GM18502 (cell line): ENCODE measurements at regions not wholly inside any gene's neighbourhood (a gene's known extent, or its start where the extent isn't known, plus 50 kb on each side); places are given as distances from the start of the nearest gene placed in this dataset.
"Not testable (repeated sequence)": the region's sequence is repeated elsewhere in the genome, so short reads cannot be mapped to it uniquely, and the experiment has no call there.

Experiments used
- ATAC-seq: cut with Tn5 transposase; IDR thresholded peaks from one replicate; pipeline ENCODE4 v1.9.1; 2021; ENCODE audit warnings: mild to moderate bottlenecking; ENCODE audit not compliant: unreplicated experiment, poor library complexity

DNA sequence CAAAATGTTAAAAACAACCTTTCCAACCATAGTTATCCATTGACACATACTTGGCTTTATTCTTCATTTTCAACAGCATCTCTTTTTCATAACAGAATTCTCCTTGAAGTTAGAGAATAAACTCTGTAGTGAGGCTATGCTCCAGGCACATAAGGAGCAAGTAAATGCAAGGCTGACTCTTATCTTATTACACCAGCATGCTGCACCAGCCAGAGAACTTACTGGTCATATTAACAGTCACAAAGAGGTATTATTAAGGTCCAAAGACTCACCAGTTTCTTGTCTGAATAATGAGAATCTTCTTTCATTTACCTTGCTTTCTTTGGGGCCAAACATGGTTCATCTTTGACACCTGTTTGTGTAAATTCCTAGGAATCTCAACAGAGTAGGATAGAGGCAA lies 71.3 kb upstream of the IVNS1ABP start:
- ATAC-seq = no peak

DNA sequence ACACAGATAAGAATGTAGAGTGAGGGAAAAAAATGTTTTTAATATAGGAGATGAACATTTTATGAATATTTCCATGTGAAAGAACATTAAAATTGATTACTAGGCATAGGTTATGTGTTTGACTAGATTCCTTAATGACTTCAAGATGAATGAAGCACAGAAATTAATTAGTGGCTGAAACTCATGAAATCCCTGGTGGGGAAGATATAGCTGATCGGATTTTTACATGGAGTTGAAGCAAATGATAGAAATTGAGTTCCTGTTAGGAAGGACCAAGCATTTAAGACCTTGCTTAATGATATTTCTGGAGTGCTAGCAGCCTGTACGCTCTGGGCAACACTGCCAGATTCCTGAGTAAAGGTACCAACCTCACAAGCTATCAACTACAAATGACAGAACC lies 68.9 kb upstream of the IVNS1ABP start:
- no peak for ATAC-seq

DNA sequence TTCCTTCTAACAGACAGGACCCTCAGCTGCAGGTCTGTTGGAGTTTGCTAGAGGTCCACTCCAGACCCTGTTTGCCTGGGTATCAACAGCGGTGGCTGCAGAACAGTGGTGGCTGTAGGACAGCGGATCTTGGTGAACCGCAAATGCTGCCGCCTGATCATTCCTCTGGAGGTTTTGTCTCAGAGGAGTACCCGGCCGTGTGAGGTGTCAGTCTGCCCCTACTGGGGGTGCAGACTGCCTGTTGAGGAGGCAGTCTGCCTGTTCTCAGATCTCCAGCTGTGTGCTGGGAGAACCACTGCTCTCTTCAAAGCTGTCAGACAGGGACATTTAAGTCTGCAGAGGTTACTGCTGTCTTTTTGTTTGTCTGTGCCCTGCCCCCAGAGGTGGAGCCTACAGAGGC lies 66.8 kb upstream of the IVNS1ABP start:
- not testable (repeated sequence) for ATAC-seq

- no peak for ATAC-seq
These were observed 60.8 kb upstream of the IVNS1ABP start for GRCh38 chr1:185377831-185378230.

DNA sequence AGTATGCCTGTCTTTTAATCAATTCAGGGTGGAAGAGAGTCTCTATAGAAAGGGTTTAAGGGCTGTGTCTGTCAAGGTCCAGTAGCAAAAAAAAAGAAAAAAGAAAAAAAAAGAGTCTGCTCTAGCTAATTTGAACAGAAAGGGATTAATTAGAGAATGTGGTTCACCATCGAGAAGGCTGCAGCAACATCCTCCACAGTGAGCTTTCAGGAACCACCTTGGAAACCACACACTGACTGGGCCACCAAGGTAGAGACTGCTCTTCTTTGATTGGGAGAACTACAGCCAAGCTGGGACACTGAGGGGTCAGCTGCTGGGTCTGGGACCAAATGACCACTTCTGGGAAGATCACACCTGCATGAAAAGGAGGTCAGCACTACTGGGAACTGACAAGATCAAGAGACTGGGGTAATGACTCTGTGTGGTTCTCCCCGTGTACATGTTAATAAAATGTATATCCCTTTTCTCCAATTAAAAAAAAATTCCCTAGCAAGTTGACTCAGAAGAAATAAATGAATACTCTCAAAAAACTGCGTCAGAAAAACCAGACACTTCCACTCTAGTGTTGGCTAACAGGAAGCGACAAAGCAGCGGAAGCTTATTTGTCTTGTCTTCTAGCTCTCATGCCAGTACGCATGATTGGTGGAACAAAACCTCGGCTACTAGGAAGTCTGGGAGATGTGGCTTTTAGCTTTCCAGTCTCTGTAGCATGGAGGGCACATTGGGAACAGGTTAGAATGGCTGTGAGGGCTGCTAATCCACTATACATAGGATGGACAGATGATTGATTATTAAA lies 60.0 kb upstream of the IVNS1ABP start:
- ATAC-seq = no peak

DNA sequence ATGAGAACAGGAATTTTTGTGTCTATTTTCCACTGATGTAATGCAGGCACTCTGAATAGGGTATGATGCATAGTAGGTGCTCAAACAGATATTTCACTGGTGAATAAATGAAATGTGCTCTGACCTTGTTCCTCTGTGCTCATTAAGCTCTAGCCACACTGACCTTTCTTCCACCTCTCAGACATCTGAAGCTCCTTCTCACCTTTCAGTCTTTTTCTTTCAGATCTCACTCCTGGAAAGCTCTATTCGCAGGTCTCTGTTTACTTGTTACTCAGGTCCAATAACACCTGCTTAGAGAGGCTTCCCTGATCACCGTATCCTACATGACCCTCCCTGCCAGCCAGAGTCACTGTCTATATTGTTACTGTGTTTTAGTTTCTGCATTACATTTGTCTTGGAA lies 59.2 kb upstream of the IVNS1ABP start:
- ATAC-seq = no peak

DNA sequence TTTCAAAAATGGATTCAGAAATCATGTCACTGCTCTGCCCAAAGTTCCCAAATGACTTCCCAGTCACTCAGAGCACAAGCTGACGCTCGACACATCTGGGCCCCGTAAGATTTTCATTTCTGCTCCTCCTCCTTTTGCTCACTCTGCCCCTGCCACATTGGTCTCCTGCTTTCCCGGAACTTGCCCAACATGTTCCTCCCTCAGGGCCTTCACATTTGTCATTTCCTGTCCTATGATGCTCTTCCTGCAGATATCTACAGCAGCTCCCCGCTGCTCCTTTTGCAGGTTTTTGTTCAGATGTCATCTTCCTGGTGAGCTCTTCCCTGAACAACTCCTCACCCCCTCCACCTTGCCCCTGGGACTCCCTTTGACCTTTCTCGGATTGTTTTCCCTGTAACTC lies 58.5 kb upstream of the IVNS1ABP start:
- ATAC-seq = no peak

GRCh38 chr1:185373813-185374529 lies 56.9 kb upstream of the IVNS1ABP start:
- ATAC-seq = no peak

DNA sequence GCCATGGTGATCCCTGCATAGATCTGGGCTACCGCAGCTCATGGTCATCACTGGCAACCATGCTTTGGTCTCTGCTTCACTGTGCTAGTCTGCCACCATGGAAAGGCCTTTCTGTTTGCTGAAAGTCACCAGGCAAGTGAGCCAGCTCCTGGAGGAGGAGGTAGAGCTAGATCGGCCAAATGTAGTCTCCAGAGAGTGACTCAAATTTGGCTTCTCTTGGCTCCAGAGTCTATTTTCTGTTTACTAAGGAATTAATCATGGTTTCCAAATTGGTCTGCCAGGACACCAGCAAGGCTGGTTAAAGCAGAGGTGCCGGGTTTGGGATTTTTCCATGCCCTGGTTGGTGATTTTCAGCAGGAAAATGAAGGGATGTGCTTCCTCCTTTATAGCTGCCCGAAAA lies 52.7 kb upstream of the IVNS1ABP start:
- ATAC-seq = no peak

DNA sequence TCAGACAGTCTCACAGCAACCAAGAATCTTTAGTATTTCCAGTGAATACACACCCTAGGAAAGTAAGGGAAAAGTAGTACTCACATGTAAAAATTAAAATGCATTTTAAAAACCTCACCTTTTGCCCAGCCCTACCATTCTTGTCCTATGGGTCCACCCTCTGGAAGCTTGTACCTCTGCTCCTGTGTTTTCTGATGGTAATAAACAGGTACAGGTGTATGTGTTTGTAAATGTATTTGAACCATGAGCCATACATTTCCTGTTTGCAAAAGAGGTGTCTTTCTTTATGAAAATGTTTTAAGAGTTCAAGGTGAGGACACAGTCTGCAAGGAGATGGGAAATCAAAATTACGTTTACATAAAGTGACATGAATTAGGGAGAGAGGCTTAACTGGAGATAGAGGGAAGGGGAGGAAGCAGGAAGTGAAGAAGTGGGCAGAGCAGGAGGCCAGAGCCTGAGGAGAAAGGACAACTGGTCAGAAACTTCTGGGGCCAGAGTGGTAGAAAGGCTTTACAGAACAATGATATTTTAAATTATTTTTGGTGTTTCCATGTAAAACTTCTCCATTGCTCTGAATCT lies 52.0 kb upstream of the IVNS1ABP start:
- no peak for ATAC-seq

DNA sequence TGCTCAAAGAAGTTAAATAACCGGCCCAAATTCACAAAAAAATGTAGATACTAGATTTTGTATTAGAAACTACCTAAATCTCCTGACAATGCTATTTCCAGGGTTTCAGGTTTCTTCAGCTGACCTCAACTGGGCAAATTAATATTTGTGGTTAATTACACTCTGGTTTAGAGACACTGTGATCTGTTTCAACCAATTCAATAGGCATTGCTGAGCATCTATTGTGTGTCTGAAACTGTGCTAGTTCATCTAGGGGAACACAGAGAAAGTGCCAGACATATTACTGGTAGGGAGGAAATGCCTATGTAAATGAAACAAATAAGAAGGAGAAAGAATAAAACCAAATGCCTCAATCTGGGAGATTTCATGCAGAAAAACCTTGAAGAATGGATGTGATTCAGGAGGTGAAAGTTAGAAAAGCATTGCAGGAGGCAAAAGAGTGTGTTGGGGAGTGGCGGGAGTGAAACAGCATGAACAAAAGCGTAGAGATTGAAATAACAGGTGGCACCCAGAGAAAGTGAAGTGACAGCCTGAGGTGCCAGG lies 51.3 kb upstream of the IVNS1ABP start:
- ATAC-seq = no peak

GRCh38 chr1:185367218-185367617 lies 50.2 kb upstream of the IVNS1ABP start:
- no peak for ATAC-seq
